DMS 273 (cell line): ENCODE measurements at regions not wholly inside any gene's neighbourhood (a gene's known extent, or its start where the extent isn't known, plus 50 kb on each side); places are given as distances from the start of the nearest gene placed in this dataset.
"Not testable (repeated sequence)": the region's sequence is repeated elsewhere in the genome, so short reads cannot be mapped to it uniquely, and the experiment has no call there.

ENCODE experiments used
- DNase-seq: peaks from one replicate; lab custom pipeline; 2025; ENCODE audit not compliant: unreplicated experiment; lab: John Stamatoyannopoulos, UW

GRCh38 chr9:71514344-71514975 lies 253.9 kb downstream of the CEMIP2 start:
- peak; percentile 12 for DNase-seq

GRCh38 chr9:71509054-71509453 lies 259.3 kb downstream of the CEMIP2 start:
- DNase-seq: no peak

- DNase-seq: not testable (repeated sequence)
Observed at GRCh38 chr9:71508141-71508540, 260.2 kb downstream of the CEMIP2 start.

GRCh38 chr9:71506821-71507220 lies 261.5 kb downstream of the CEMIP2 start:
- no peak for DNase-seq

GRCh38 chr9:71504636-71505035 lies 263.7 kb downstream of the CEMIP2 start:
- no peak for DNase-seq

- DNase-seq: no peak
Observed at GRCh38 chr9:71498691-71499090, 269.6 kb downstream of the CEMIP2 start.

- peak; percentile 37 for DNase-seq
Observed at GRCh38 chr9:71490810-71491209, 277.5 kb downstream of the CEMIP2 start.

GRCh38 chr9:71487061-71487460 lies 281.3 kb downstream of the CEMIP2 start:
- peak; percentile 14 for DNase-seq

- DNase-seq: no peak
Observed at GRCh38 chr9:71485326-71485725, 283.0 kb downstream of the CEMIP2 start.

GRCh38 chr9:71483436-71483835 lies 284.9 kb downstream of the CEMIP2 start:
- DNase-seq: no peak

GRCh38 chr9:71479621-71480020 lies 288.7 kb downstream of the CEMIP2 start:
- no peak for DNase-seq

- no peak for DNase-seq
Observed at GRCh38 chr9:71472400-71472799, 295.9 kb downstream of the CEMIP2 start.

GRCh38 chr9:71465392-71465791 lies 302.9 kb downstream of the CEMIP2 start:
- no peak for DNase-seq

GRCh38 chr9:71459082-71459481 lies 309.2 kb downstream of the CEMIP2 start:
- DNase-seq: no peak

GRCh38 chr9:71446473-71447411 lies 321.6 kb downstream of the CEMIP2 start:
- peak; percentile 94 for DNase-seq

- peak; percentile 73 for DNase-seq
Observed at GRCh38 chr9:71446106-71446472, 322.2 kb downstream of the CEMIP2 start.

- DNase-seq: no peak
Observed at GRCh38 chr9:71442937-71443336, 321.5 kb upstream of the TRPM3 start.

- DNase-seq: no peak
Observed at GRCh38 chr9:71441266-71441665, 319.8 kb upstream of the TRPM3 start.

GRCh38 chr9:71431931-71432330 lies 310.5 kb upstream of the TRPM3 start:
- DNase-seq: peak; percentile 5

GRCh38 chr9:71407341-71407740 lies 285.9 kb upstream of the TRPM3 start:
- not testable (repeated sequence) for DNase-seq

GRCh38 chr9:71403106-71403505 lies 281.7 kb upstream of the TRPM3 start:
- DNase-seq: peak; percentile 68

GRCh38 chr9:71393005-71393404 lies 271.6 kb upstream of the TRPM3 start:
- DNase-seq: no peak
